ENCODE measurements at regions not wholly inside any gene's neighbourhood (a gene's known extent, or its start where the extent isn't known, plus 50 kb on each side); places are given as distances from the start of the nearest gene placed in this dataset.

GRCh38 chr13:59538512-59538911, 625.2 kb downstream of the DIAPH3 start:
- DNase-seq (ENCODE audit: low read depth in 4 of 4, low spot score in 3 of 4): no peak

GRCh38 chr13:59542303-59542702, 621.4 kb downstream of the DIAPH3 start:
- DNase-seq (ENCODE audit: low read depth in 4 of 4, low spot score in 3 of 4): no peak

- DNase-seq (ENCODE audit: low read depth in 4 of 4, low spot score in 3 of 4): no peak
These were observed 620.3 kb downstream of the DIAPH3 start for GRCh38 chr13:59543418-59543817.

- DNase-seq (ENCODE audit: low read depth in 4 of 4, low spot score in 3 of 4): no peak
These were observed 618.7 kb downstream of the DIAPH3 start for GRCh38 chr13:59545007-59545406.

GRCh38 chr13:59546178-59546577, 617.5 kb downstream of the DIAPH3 start:
- DNase-seq (ENCODE audit: low read depth in 4 of 4, low spot score in 3 of 4): no peak

- DNase-seq (ENCODE audit: low read depth in 4 of 4, low spot score in 3 of 4): no peak
These were observed 615.8 kb downstream of the DIAPH3 start for GRCh38 chr13:59547950-59548349.

- DNase-seq (ENCODE audit: low read depth in 4 of 4, low spot score in 3 of 4): no peak
These were observed 600.8 kb downstream of the DIAPH3 start for GRCh38 chr13:59562924-59563323.

- DNase-seq (ENCODE audit: low read depth in 4 of 4, low spot score in 3 of 4): no peak
These were observed 597.2 kb downstream of the DIAPH3 start for GRCh38 chr13:59566561-59566960.

GRCh38 chr13:59568306-59568705, 595.4 kb downstream of the DIAPH3 start:
- DNase-seq (ENCODE audit: low read depth in 4 of 4, low spot score in 3 of 4): no peak

GRCh38 chr13:59570204-59570603, 593.5 kb downstream of the DIAPH3 start:
- no peak for DNase-seq (ENCODE audit: low read depth in 4 of 4, low spot score in 3 of 4)

GRCh38 chr13:59584101-59584500, 579.6 kb downstream of the DIAPH3 start:
- DNase-seq (ENCODE audit: low read depth in 4 of 4, low spot score in 3 of 4): no peak

- DNase-seq (ENCODE audit: low read depth in 4 of 4, low spot score in 3 of 4): no peak
These were observed 578.7 kb downstream of the DIAPH3 start for GRCh38 chr13:59584761-59585670.

- no peak for DNase-seq (ENCODE audit: low read depth in 4 of 4, low spot score in 3 of 4)
These were observed 576.7 kb downstream of the DIAPH3 start for GRCh38 chr13:59587030-59587429.

- peak in 2 of 4 donors; percentile 2 to 7 for DNase-seq (ENCODE audit: low read depth in 4 of 4, low spot score in 3 of 4)
These were observed 575.6 kb downstream of the DIAPH3 start for GRCh38 chr13:59587971-59588716.

GRCh38 chr13:59588717-59589067, 575.0 kb downstream of the DIAPH3 start:
- DNase-seq (ENCODE audit: low read depth in 4 of 4, low spot score in 3 of 4): no peak

GRCh38 chr13:59601993-59602392, 561.7 kb downstream of the DIAPH3 start:
- DNase-seq (ENCODE audit: low read depth in 4 of 4, low spot score in 3 of 4): no peak

- DNase-seq (ENCODE audit: low read depth in 4 of 4, low spot score in 3 of 4): no peak
These were observed 560.1 kb downstream of the DIAPH3 start for GRCh38 chr13:59603646-59604045.

- no peak for DNase-seq (ENCODE audit: low read depth in 4 of 4, low spot score in 3 of 4)
These were observed 556.6 kb downstream of the DIAPH3 start for GRCh38 chr13:59607172-59607571.

- DNase-seq (ENCODE audit: low read depth in 4 of 4, low spot score in 3 of 4): no peak
These were observed 555.9 kb downstream of the DIAPH3 start for GRCh38 chr13:59607780-59608233.

- no peak for DNase-seq (ENCODE audit: low read depth in 4 of 4, low spot score in 3 of 4)
These were observed 554.3 kb downstream of the DIAPH3 start for GRCh38 chr13:59609421-59609820.

All from right renal pelvis (tissue), 4 donors.